Stomach smooth muscle (tissue), 2 donors: ENCODE measurements at regions not wholly inside any gene's neighbourhood (a gene's known extent, or its start where the extent isn't known, plus 50 kb on each side); places are given as distances from the start of the nearest gene placed in this dataset.
A peak's percentile ranks its signal among the peaks of the same experiment; 100 is the strongest.

Source experiments
- H3K27ac ChIP-seq: one replicate; pipeline ENCODE4 v1.7.0; 2013; ENCODE audit warnings: mild to moderate bottlenecking, low read length, inconsistent platforms
- H3K27me3 ChIP-seq, 2 donors: one replicate each; pipeline ENCODE4 v1.7.0; 2013; ENCODE audit warnings: low read length in 2 of 2; ENCODE audit not compliant: insufficient read depth in 2 of 2, control insufficient read depth in 1 of 2
- H3K36me3 ChIP-seq, 2 donors: one replicate each; pipeline ENCODE4 v1.7.0; 2013; ENCODE audit warnings: low read length in 2 of 2; ENCODE audit not compliant: control insufficient read depth in 2 of 2, insufficient read depth in 2 of 2
- H3K4me1 ChIP-seq: one replicate; pipeline ENCODE4 v1.7.0; 2013; ENCODE audit warnings: low read length; ENCODE audit not compliant: control insufficient read depth, insufficient read depth
- H3K4me3 ChIP-seq, 2 donors: one replicate each; pipeline ENCODE4 v1.7.0; 2013; ENCODE audit warnings: low read length in 2 of 2
- H3K9ac ChIP-seq, 2 donors: one replicate each; pipeline ENCODE4 v1.7.0; 2013; ENCODE audit warnings: low read length in 2 of 2, mild to moderate bottlenecking in 1 of 2
- H3K9me3 ChIP-seq, 2 donors: one replicate each; pipeline ENCODE4 v1.7.0; 2013; ENCODE audit warnings: low read length in 2 of 2; ENCODE audit not compliant: control insufficient read depth in 2 of 2
- donor health status: healthy.
- donor health status: Pancreatic carcinoma.

GRCh38 chr9:14441976-14442651, 128.2 kb upstream of the NFIB start:
- Histone ChIP-seq H3K9ac (no peak overlapping the region), H3K27ac (no peak overlapping the region), H3K9me3 (no peaks in the 10 kb centered on the region), H3K27me3 (no peaks in the 10 kb centered on the region), H3K4me1 (no peaks in the 10 kb centered on the region), H3K36me3 (no peaks in the 10 kb centered on the region), H3K4me3 (no peak overlapping the region)

GRCh38 chr9:14441115-14441514, 127.2 kb upstream of the NFIB start:
- H3K4me1 ChIP-seq = no peaks in the 10 kb centered on the region
- no peak overlapping the region for H3K4me3 ChIP-seq
- no peak overlapping the region for H3K9ac ChIP-seq
- H3K36me3 ChIP-seq = no peaks in the 10 kb centered on the region
- H3K9me3 ChIP-seq = no peaks in the 10 kb centered on the region
- no peak overlapping the region for H3K27ac ChIP-seq
- no peaks in the 10 kb centered on the region for H3K27me3 ChIP-seq

DNA sequence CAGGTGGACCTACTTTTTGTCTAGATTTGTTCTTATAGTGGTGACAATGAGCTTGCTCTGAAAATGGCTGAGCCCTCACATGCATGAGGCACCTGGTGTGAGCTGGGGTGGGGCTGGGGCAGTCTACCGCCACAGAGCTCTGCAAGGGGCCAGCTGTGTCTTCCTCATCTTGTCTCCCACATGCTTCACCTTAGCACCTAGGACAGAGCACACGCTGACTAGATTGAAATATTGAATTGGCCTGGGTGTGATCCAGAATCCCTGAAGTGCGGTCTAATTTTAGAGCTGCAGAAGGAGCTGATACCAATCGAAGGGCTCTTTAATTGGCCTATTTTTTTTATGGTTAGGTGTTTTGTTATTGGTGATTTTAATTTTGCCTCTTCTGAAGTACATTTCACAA, 126.1 kb upstream of the NFIB start:
- Histone ChIP-seq H3K27ac (no peak overlapping the region), H3K9me3 (no peaks in the 10 kb centered on the region), H3K4me3 (no peak overlapping the region), H3K27me3 (no peaks in the 10 kb centered on the region), H3K4me1 (no peaks in the 10 kb centered on the region), H3K36me3 (no peaks in the 10 kb centered on the region), H3K9ac (no peak overlapping the region)

DNA sequence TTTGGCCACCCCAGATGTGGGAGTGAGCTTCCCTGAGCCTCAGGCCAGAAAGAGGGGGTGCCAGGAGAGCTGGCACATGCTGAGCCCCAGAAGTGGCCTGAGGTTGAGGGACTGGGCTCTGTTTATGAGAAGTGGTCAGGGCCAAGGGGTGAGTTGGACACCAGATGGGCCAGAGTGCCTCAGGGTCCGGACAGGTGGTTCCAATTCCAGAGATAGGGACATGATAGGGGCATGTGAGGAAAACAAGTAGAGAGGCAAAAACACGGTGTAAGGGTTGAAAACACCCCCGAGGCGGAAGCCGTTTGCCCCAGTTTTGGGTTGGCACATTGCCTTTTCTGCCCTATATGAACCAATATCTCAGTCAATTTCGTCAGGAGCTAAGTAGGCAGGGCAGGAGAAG, 125.6 kb upstream of the NFIB start:
- no peak overlapping the region for H3K9ac ChIP-seq
- H3K4me3 ChIP-seq = no peak overlapping the region
- H3K27me3 ChIP-seq = no peaks in the 10 kb centered on the region
- H3K4me1 ChIP-seq = no peaks in the 10 kb centered on the region
- H3K36me3 ChIP-seq = no peaks in the 10 kb centered on the region
- H3K9me3 ChIP-seq = no peaks in the 10 kb centered on the region
- H3K27ac ChIP-seq = no peak overlapping the region

GRCh38 chr9:14438232-14439021, 124.5 kb upstream of the NFIB start:
- H3K9me3 ChIP-seq = no peaks in the 10 kb centered on the region
- H3K27me3 ChIP-seq = no peaks in the 10 kb centered on the region
- no peak overlapping the region for H3K9ac ChIP-seq
- no peaks in the 10 kb centered on the region for H3K36me3 ChIP-seq
- H3K27ac ChIP-seq = no peak overlapping the region
- H3K4me3 ChIP-seq = no peak overlapping the region
- no peaks in the 10 kb centered on the region for H3K4me1 ChIP-seq

GRCh38 chr9:14437354-14438231, 123.7 kb upstream of the NFIB start:
- Histone ChIP-seq H3K36me3 (no peaks in the 10 kb centered on the region), H3K9ac (no peak overlapping the region), H3K4me1 (peaks cover 2% of the 10 kb centered on the region), H3K27ac (no peak overlapping the region), H3K9me3 (no peaks in the 10 kb centered on the region), H3K4me3 (no peak overlapping the region), H3K27me3 (no peaks in the 10 kb centered on the region)

- no peak overlapping the region for H3K9ac ChIP-seq
- H3K4me1 ChIP-seq = peaks cover 2% of the 10 kb centered on the region
- H3K9me3 ChIP-seq = no peaks in the 10 kb centered on the region
- H3K27me3 ChIP-seq = no peaks in the 10 kb centered on the region
- no peaks in the 10 kb centered on the region for H3K36me3 ChIP-seq
- no peak overlapping the region for H3K4me3 ChIP-seq
- no peak overlapping the region for H3K27ac ChIP-seq
Measured at GRCh38 chr9:14435871-14436270, 121.9 kb upstream of the NFIB start.

GRCh38 chr9:14434971-14435718, 121.2 kb upstream of the NFIB start:
- Histone ChIP-seq H3K4me3 (no peak overlapping the region), H3K36me3 (no peaks in the 10 kb centered on the region), H3K9me3 (no peaks in the 10 kb centered on the region), H3K9ac (no peak overlapping the region), H3K27me3 (no peaks in the 10 kb centered on the region), H3K27ac (no peak overlapping the region), H3K4me1 (peaks cover 2% of the 10 kb centered on the region)

DNA sequence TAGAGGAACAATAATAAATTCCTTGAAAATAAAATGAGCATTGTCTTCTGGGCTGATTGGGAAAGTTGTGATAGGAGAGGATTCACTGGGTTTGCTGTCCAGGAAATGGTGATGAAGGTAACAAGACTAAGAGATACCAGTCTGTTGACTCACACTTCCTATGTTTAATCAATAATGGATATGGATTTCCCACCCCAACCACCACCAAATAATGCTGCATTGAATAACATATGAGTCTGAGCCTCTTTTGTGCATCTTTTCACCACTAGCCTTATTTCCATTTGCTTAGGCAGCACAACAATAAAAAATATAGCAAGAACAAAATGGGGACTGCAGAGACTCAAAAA, 120.2 kb upstream of the NFIB start:
- Histone ChIP-seq H3K4me3 (no peak overlapping the region), H3K9me3 (no peaks in the 10 kb centered on the region), H3K4me1 (peaks cover 2% of the 10 kb centered on the region), H3K27ac (no peak overlapping the region), H3K36me3 (no peaks in the 10 kb centered on the region), H3K27me3 (no peaks in the 10 kb centered on the region), H3K9ac (no peak overlapping the region)

- no peaks in the 10 kb centered on the region for H3K36me3 ChIP-seq
- H3K27me3 ChIP-seq = no peaks in the 10 kb centered on the region
- no peaks in the 10 kb centered on the region for H3K9me3 ChIP-seq
- peak overlapping the region in 1 of 2 donors; percentile 9 for H3K4me3 ChIP-seq
- no peak overlapping the region for H3K9ac ChIP-seq
- H3K27ac ChIP-seq = no peak overlapping the region
- H3K4me1 ChIP-seq = peaks cover 2% of the 10 kb centered on the region
Measured at GRCh38 chr9:14433351-14434157, 119.6 kb upstream of the NFIB start.
